CD4-positive, alpha-beta memory T cell (primary cell): ENCODE measurements at regions not wholly inside any gene's neighbourhood (a gene's known extent, or its start where the extent isn't known, plus 50 kb on each side); places are given as distances from the start of the nearest gene placed in this dataset.

Source experiments
- CTCF ChIA-PET: fragments of 350-600 bp; sonication (Branson Sonifier 250); formaldehyde crosslinking; loops from one replicate; lab custom pipeline; 2021; ENCODE audit warnings: inconsistent platforms; ENCODE audit not compliant: partially characterized antibody; lab: Charles Lee
- POLR2A ChIA-PET: fragments of 350-600 bp; sonication (Branson Sonifier 250); formaldehyde crosslinking; loops from one replicate; lab custom pipeline; 2021; ENCODE audit not compliant: partially characterized antibody; lab: Charles Lee
- DNase-seq, 5 donors: peaks; one replicate each; pipeline versions ENCODE4 v3.0.0 to v3.0.0-alpha.2; 2020 to 2022; ENCODE audit warnings: mixed read lengths in 1 of 5
- H3K27ac ChIP-seq: one replicate; pipeline ENCODE4 v1.7.0; 2013; ENCODE audit warnings: low read depth, low read length
- H3K27me3 ChIP-seq: 2 replicates; pipeline ENCODE4 v1.7.0; 2013; ENCODE audit warnings: mild to moderate bottlenecking, low read length, moderate library complexity; ENCODE audit not compliant: insufficient read depth
- H3K36me3 ChIP-seq: 2 replicates; pipeline ENCODE4 v1.7.0; 2013; ENCODE audit warnings: mild to moderate bottlenecking, low read length, moderate library complexity; ENCODE audit not compliant: insufficient read depth
- H3K4me1 ChIP-seq: 2 replicates; pipeline ENCODE4 v1.7.0; 2013; ENCODE audit warnings: mild to moderate bottlenecking, low read length, moderate library complexity; ENCODE audit not compliant: insufficient read depth
- H3K4me3 ChIP-seq, 2 donors: one replicate each; pipeline ENCODE4 v1.7.0; 2013; ENCODE audit warnings: low read length in 2 of 2, mild to moderate bottlenecking in 1 of 2
- H3K9me3 ChIP-seq, 2 donors: one replicate each; pipeline ENCODE4 v1.7.0; 2013; ENCODE audit warnings: low read length in 2 of 2, control low read depth in 1 of 2; ENCODE audit not compliant: control insufficient read depth in 1 of 2
- H3K27ac Mint-ChIP-seq, 7 donors: one replicate each; pipeline ENCODE4 v1.8.0; 2020 to 2021; ENCODE audit warnings: mixed read lengths in 7 of 7, mild to moderate bottlenecking in 6 of 7, inconsistent platforms in 3 of 7, moderate library complexity in 3 of 7
- H3K27me3 Mint-ChIP-seq, 2 donors: one replicate each; pipeline ENCODE4 v1.8.0; 2020 to 2021; ENCODE audit warnings: mixed read lengths in 2 of 2
- H3K36me3 Mint-ChIP-seq, 2 donors: one replicate each; pipeline ENCODE4 v1.8.0; 2020 to 2021; ENCODE audit warnings: mixed read lengths in 2 of 2, inconsistent platforms in 1 of 2, mild to moderate bottlenecking in 1 of 2
- H3K4me1 Mint-ChIP-seq, 4 donors: one replicate each; pipeline ENCODE4 v1.8.0; 2020 to 2021; ENCODE audit warnings: mixed read lengths in 4 of 4, mild to moderate bottlenecking in 1 of 4
- H3K4me3 Mint-ChIP-seq, 8 donors: one replicate each; pipeline ENCODE4 v1.8.0; 2020 to 2021; ENCODE audit warnings: mixed read lengths in 8 of 8, mild to moderate bottlenecking in 7 of 8, moderate library complexity in 6 of 8, inconsistent platforms in 3 of 8
- H3K9me3 Mint-ChIP-seq, 8 donors: one replicate each; pipeline ENCODE4 v1.8.0; 2020 to 2021; ENCODE audit warnings: mixed read lengths in 8 of 8, mild to moderate bottlenecking in 5 of 8, inconsistent platforms in 3 of 8, moderate library complexity in 1 of 8
- intact Hi-C: fragments of 100-400 bp; cut with micrococcal nuclease; formaldehyde crosslinking; loops from one replicate; pipeline ENCODE4 v1.15.1; 2023

GRCh38 chr5:158644301-158644700 is 455.4 kb downstream of the EBF1 start:
- Histone ChIP-seq H3K4me3 (no peak overlapping the region), H3K36me3 (no peaks in the 10 kb centered on the region), H3K27ac (no peak overlapping the region), H3K9me3 (no peaks in the 10 kb centered on the region), H3K4me1 (no peaks in the 10 kb centered on the region), H3K27me3 (no peaks in the 10 kb centered on the region)
- ChIA-PET CTCF (no interaction called here), POLR2A (no interaction called here)
- no peaks in the 10 kb centered on the region for H3K36me3 Mint-ChIP-seq
- no peaks in the 10 kb centered on the region for H3K4me1 Mint-ChIP-seq
- DNase-seq: no peak
- no peak overlapping the region for H3K27ac Mint-ChIP-seq
- no peak overlapping the region for H3K4me3 Mint-ChIP-seq
- H3K9me3 Mint-ChIP-seq: peaks cover 0 to 3% (median 0%) of the 10 kb centered on the region in 8 donors
- intact Hi-C loops: no loop called here
- peaks cover 0 to 4% of the 10 kb centered on the region in 2 donors for H3K27me3 Mint-ChIP-seq

- H3K27ac ChIP-seq: no peak overlapping the region
- no peak for DNase-seq
- Mint-ChIP-seq H3K9me3 (peaks cover 0 to 2% (median 0%) of the 10 kb centered on the region in 8 donors), H3K4me1 (no peaks in the 10 kb centered on the region), H3K36me3 (no peaks in the 10 kb centered on the region), H3K27me3 (peaks cover 0 to 2% of the 10 kb centered on the region in 2 donors), H3K4me3 (no peak overlapping the region), H3K27ac (no peak overlapping the region)
- POLR2A ChIA-PET: no interaction called here
- no peaks in the 10 kb centered on the region for H3K4me1 ChIP-seq
- no peaks in the 10 kb centered on the region for H3K36me3 ChIP-seq
- H3K9me3 ChIP-seq: no peaks in the 10 kb centered on the region
- intact Hi-C loops: no loop called here
- CTCF ChIA-PET: no interaction called here
- H3K4me3 ChIP-seq: no peak overlapping the region
- no peaks in the 10 kb centered on the region for H3K27me3 ChIP-seq
Observed at GRCh38 chr5:158643840-158644239, 455.9 kb downstream of the EBF1 start.

DNA sequence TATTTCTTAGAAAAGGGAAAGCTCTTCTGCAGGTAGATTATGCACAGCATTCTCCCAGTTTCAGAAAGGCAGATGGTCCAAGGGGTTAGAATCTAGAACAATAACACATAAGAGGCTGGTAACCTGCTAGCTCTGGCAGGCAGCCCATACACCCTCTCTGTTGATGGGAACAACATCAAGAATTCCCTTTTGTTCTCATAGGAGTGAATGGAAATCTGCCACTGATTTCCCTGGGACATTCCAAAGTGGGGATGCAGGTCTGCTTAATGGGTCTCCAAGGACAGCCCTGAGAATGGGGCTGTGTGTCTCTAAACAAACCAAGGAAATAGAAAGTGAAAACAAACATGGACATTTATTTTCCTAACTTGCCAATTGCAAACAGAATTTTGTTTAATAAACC is 456.8 kb downstream of the EBF1 start:
- Histone ChIP-seq H3K4me1 (no peaks in the 10 kb centered on the region), H3K9me3 (no peaks in the 10 kb centered on the region), H3K36me3 (no peaks in the 10 kb centered on the region), H3K4me3 (no peak overlapping the region), H3K27ac (no peak overlapping the region), H3K27me3 (no peaks in the 10 kb centered on the region)
- H3K4me3 Mint-ChIP-seq: no peak overlapping the region
- CTCF ChIA-PET: no interaction called here
- DNase-seq: no peak
- no peak overlapping the region for H3K27ac Mint-ChIP-seq
- POLR2A ChIA-PET: no interaction called here
- H3K27me3 Mint-ChIP-seq: peaks cover 0 to 1% of the 10 kb centered on the region in 2 donors
- H3K36me3 Mint-ChIP-seq: no peaks in the 10 kb centered on the region
- H3K9me3 Mint-ChIP-seq: peaks cover 0 to 2% (median 0%) of the 10 kb centered on the region in 8 donors
- intact Hi-C loops: no loop called here
- H3K4me1 Mint-ChIP-seq: no peaks in the 10 kb centered on the region

- H3K36me3 ChIP-seq: no peaks in the 10 kb centered on the region
- H3K4me1 ChIP-seq: no peaks in the 10 kb centered on the region
- intact Hi-C loops: no loop called here
- Mint-ChIP-seq H3K36me3 (no peaks in the 10 kb centered on the region), H3K27me3 (peaks cover 0 to 3% of the 10 kb centered on the region in 2 donors), H3K4me1 (no peaks in the 10 kb centered on the region), H3K27ac (no peak overlapping the region), H3K9me3 (no peaks in the 10 kb centered on the region), H3K4me3 (no peak overlapping the region)
- DNase-seq: no peak
- no peaks in the 10 kb centered on the region for H3K9me3 ChIP-seq
- ChIA-PET CTCF (no interaction called here), POLR2A (no interaction called here)
- H3K4me3 ChIP-seq: no peak overlapping the region
- no peak overlapping the region for H3K27ac ChIP-seq
- no peaks in the 10 kb centered on the region for H3K27me3 ChIP-seq
Observed at GRCh38 chr5:158641016-158641415, 458.7 kb downstream of the EBF1 start.

- DNase-seq: no peak
- Histone ChIP-seq H3K9me3 (no peaks in the 10 kb centered on the region), H3K4me3 (no peak overlapping the region), H3K27ac (no peak overlapping the region), H3K36me3 (no peaks in the 10 kb centered on the region), H3K27me3 (no peaks in the 10 kb centered on the region), H3K4me1 (no peaks in the 10 kb centered on the region)
- CTCF ChIA-PET: interaction anchor here (1.6 kb wide), 1 partner anchor 11 kb away, joined by 5 read pairs; no protein-coding TSS in a partner anchor
- intact Hi-C loops: no loop called here
- no peaks in the 10 kb centered on the region for H3K4me1 Mint-ChIP-seq
- H3K27me3 Mint-ChIP-seq: peaks cover 1 to 5% of the 10 kb centered on the region in 2 donors
- peaks cover 0 to 2% (median 0%) of the 10 kb centered on the region in 8 donors for H3K9me3 Mint-ChIP-seq
- H3K36me3 Mint-ChIP-seq: no peaks in the 10 kb centered on the region
- H3K27ac Mint-ChIP-seq: no peak overlapping the region
- POLR2A ChIA-PET: no interaction called here
- H3K4me3 Mint-ChIP-seq: no peak overlapping the region
Observed at GRCh38 chr5:158640593-158640980, 459.1 kb downstream of the EBF1 start.

- no peak overlapping the region for H3K4me3 Mint-ChIP-seq
- H3K27me3 ChIP-seq: no peaks in the 10 kb centered on the region
- no peak overlapping the region for H3K27ac ChIP-seq
- peaks cover 0 to 2% (median 0%) of the 10 kb centered on the region in 8 donors for H3K9me3 Mint-ChIP-seq
- H3K36me3 ChIP-seq: no peaks in the 10 kb centered on the region
- ChIA-PET POLR2A (no interaction called here), CTCF (interaction anchor here (1.6 kb wide), 1 partner anchor 12 kb away, joined by 5 read pairs; no protein-coding TSS in a partner anchor)
- H3K36me3 Mint-ChIP-seq: no peaks in the 10 kb centered on the region
- no peaks in the 10 kb centered on the region for H3K4me1 ChIP-seq
- peaks cover 1 to 5% of the 10 kb centered on the region in 2 donors for H3K27me3 Mint-ChIP-seq
- intact Hi-C loops: no loop called here
- no peaks in the 10 kb centered on the region for H3K9me3 ChIP-seq
- H3K4me1 Mint-ChIP-seq: no peaks in the 10 kb centered on the region
- no peak overlapping the region for H3K27ac Mint-ChIP-seq
- no peak overlapping the region for H3K4me3 ChIP-seq
- DNase-seq: no peak
Observed at GRCh38 chr5:158639881-158640592, 459.7 kb downstream of the EBF1 start.

DNA sequence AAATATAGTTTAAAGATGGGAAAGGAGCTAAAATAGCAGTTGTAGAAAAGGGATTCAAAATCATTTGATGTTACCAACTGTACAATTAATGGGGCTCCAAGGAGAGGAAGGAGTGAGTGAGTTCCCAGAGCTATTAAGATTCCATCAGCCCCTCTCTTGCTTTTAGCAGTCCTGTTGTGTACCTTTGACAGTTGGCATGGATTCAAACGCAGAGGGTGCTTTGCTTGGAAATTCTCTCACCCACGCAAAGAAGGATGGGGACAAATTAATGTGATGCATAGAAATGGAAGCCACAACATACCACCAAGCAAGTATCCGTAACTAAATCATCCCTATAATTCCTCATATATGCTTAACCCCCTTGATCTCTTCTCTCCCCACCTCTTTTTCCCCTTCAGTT is 461.3 kb downstream of the EBF1 start:
- H3K27me3 Mint-ChIP-seq: peaks cover 1 to 5% of the 10 kb centered on the region in 2 donors
- Histone ChIP-seq H3K27ac (no peak overlapping the region), H3K9me3 (no peaks in the 10 kb centered on the region), H3K4me3 (no peak overlapping the region), H3K36me3 (no peaks in the 10 kb centered on the region), H3K4me1 (no peaks in the 10 kb centered on the region), H3K27me3 (no peaks in the 10 kb centered on the region)
- no peaks in the 10 kb centered on the region for H3K4me1 Mint-ChIP-seq
- H3K9me3 Mint-ChIP-seq: peaks cover 0 to 2% (median 0%) of the 10 kb centered on the region in 8 donors
- no peak overlapping the region for H3K4me3 Mint-ChIP-seq
- ChIA-PET POLR2A (interaction anchor here (0.6 kb wide), 1 partner anchor 635 kb away, joined by 3 read pairs; no protein-coding TSS in a partner anchor), CTCF (no interaction called here)
- no peak overlapping the region for H3K27ac Mint-ChIP-seq
- no peaks in the 10 kb centered on the region for H3K36me3 Mint-ChIP-seq
- DNase-seq: no peak
- intact Hi-C loops: no loop called here
